Parathyroid adenoma (tissue), 2 donors: ENCODE measurements at regions not wholly inside any gene's neighbourhood (a gene's known extent, or its start where the extent isn't known, plus 50 kb on each side); places are given as distances from the start of the nearest gene placed in this dataset.

Experiments used
- H2AFZ ChIP-seq: fragments of 300-600 bp; sonication (generic); one replicate; pipeline ENCODE4 v1.7.0; 2017; ENCODE audit warnings: antibody characterized with exemption, mild to moderate bottlenecking
- H3K27ac ChIP-seq: fragments of 300-600 bp; sonication (generic); one replicate; pipeline ENCODE4 v1.7.0; 2017
- H3K27me3 ChIP-seq: fragments of 300-600 bp; sonication (generic); one replicate; pipeline ENCODE4 v1.7.0; 2017; ENCODE audit warnings: low read length; ENCODE audit not compliant: control insufficient read depth, insufficient read depth
- H3K36me3 ChIP-seq: fragments of 300-600 bp; sonication (generic); one replicate; pipeline ENCODE4 v1.7.0; 2017; ENCODE audit warnings: low read length; ENCODE audit not compliant: control insufficient read depth, insufficient read depth
- H3K4me1 ChIP-seq: fragments of 300-600 bp; sonication (generic); one replicate; pipeline ENCODE4 v1.7.0; 2017; ENCODE audit warnings: control low read depth
- H3K4me2 ChIP-seq: fragments of 300-600 bp; sonication (generic); one replicate; pipeline ENCODE4 v1.7.0; 2017; ENCODE audit warnings: low read length
- H3K4me3 ChIP-seq: fragments of 300-600 bp; sonication (generic); one replicate; pipeline ENCODE4 v1.7.0; 2017; ENCODE audit warnings: low read depth, low read length
- H3K79me2 ChIP-seq: fragments of 300-600 bp; sonication (generic); one replicate; pipeline ENCODE4 v1.7.0; 2017; ENCODE audit warnings: control low read depth
- H3K9ac ChIP-seq: fragments of 300-600 bp; sonication (generic); one replicate; pipeline ENCODE4 v1.7.0; 2017; ENCODE audit warnings: mild to moderate bottlenecking
- H3K9me3 ChIP-seq: fragments of 300-600 bp; sonication (generic); one replicate; pipeline ENCODE4 v1.7.0; 2017; ENCODE audit warnings: low read length; ENCODE audit not compliant: control insufficient read depth
- TF ChIP-seq, protein P1 (sequence below): fragments of 300-600 bp; sonication (generic); IDR thresholded peaks from one replicate; pipeline ENCODE4 v1.7.0; 2017; ENCODE audit warnings: antibody characterized with exemption, mild to moderate bottlenecking
- donor health status: primary hyperparathyroidism.

GRCh38 chr15:93291380-93291779 is 202.4 kb upstream of the RGMA start:
- Histone ChIP-seq H3K27me3 (no peaks in the 10 kb centered on the region), H3K4me2 (no peak overlapping the region), H3K9ac (no peak overlapping the region), H3K4me3 (no peak overlapping the region), H3K36me3 (no peaks in the 10 kb centered on the region), H3K9me3 (no peaks in the 10 kb centered on the region), H3K79me2 (no peaks in the 10 kb centered on the region), H2AFZ (no peak overlapping the region), H3K4me1 (no peaks in the 10 kb centered on the region), H3K27ac (no peak overlapping the region)
- TF ChIP-seq, protein P1, sequence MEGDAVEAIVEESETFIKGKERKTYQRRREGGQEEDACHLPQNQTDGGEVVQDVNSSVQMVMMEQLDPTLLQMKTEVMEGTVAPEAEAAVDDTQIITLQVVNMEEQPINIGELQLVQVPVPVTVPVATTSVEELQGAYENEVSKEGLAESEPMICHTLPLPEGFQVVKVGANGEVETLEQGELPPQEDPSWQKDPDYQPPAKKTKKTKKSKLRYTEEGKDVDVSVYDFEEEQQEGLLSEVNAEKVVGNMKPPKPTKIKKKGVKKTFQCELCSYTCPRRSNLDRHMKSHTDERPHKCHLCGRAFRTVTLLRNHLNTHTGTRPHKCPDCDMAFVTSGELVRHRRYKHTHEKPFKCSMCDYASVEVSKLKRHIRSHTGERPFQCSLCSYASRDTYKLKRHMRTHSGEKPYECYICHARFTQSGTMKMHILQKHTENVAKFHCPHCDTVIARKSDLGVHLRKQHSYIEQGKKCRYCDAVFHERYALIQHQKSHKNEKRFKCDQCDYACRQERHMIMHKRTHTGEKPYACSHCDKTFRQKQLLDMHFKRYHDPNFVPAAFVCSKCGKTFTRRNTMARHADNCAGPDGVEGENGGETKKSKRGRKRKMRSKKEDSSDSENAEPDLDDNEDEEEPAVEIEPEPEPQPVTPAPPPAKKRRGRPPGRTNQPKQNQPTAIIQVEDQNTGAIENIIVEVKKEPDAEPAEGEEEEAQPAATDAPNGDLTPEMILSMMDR: no peak

DNA sequence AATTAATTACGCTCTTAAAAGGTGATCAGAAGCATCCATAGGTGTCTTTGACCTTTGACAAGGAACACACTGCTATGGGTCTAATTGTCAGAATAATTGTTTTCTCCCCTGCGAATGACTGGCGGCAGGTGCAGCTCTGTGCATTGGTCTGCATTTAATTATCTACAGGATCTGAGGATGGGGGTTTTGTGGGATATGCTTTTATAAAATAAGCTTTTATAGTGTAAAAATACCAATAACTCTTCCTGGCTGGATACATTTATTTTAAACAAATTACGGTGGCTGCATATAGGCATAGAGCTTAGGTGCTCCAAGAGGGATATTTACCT is 201.6 kb upstream of the RGMA start:
- Histone ChIP-seq H2AFZ (no peak overlapping the region), H3K27ac (no peak overlapping the region), H3K27me3 (no peaks in the 10 kb centered on the region), H3K9me3 (no peaks in the 10 kb centered on the region), H3K4me1 (no peaks in the 10 kb centered on the region), H3K9ac (no peak overlapping the region), H3K79me2 (no peaks in the 10 kb centered on the region), H3K36me3 (no peaks in the 10 kb centered on the region), H3K4me2 (no peak overlapping the region), H3K4me3 (no peak overlapping the region)
- TF ChIP-seq, protein P1: no peak

GRCh38 chr15:93289941-93290617 is 201.1 kb upstream of the RGMA start:
- H3K27me3 ChIP-seq: no peaks in the 10 kb centered on the region
- H3K9me3 ChIP-seq: no peaks in the 10 kb centered on the region
- no peak overlapping the region for H3K4me2 ChIP-seq
- H3K27ac ChIP-seq: no peak overlapping the region
- TF ChIP-seq, protein P1: no peak
- no peaks in the 10 kb centered on the region for H3K36me3 ChIP-seq
- no peaks in the 10 kb centered on the region for H3K4me1 ChIP-seq
- no peaks in the 10 kb centered on the region for H3K79me2 ChIP-seq
- no peak overlapping the region for H2AFZ ChIP-seq
- no peak overlapping the region for H3K9ac ChIP-seq
- H3K4me3 ChIP-seq: no peak overlapping the region

- no peaks in the 10 kb centered on the region for H3K36me3 ChIP-seq
- no peaks in the 10 kb centered on the region for H3K79me2 ChIP-seq
- H3K9me3 ChIP-seq: no peaks in the 10 kb centered on the region
- TF ChIP-seq, protein P1: no peak
- no peaks in the 10 kb centered on the region for H3K27me3 ChIP-seq
- H2AFZ ChIP-seq: no peak overlapping the region
- H3K27ac ChIP-seq: no peak overlapping the region
- H3K9ac ChIP-seq: no peak overlapping the region
- no peak overlapping the region for H3K4me3 ChIP-seq
- no peak overlapping the region for H3K4me2 ChIP-seq
- no peaks in the 10 kb centered on the region for H3K4me1 ChIP-seq
Observed at GRCh38 chr15:93288728-93289294, 199.8 kb upstream of the RGMA start.

DNA sequence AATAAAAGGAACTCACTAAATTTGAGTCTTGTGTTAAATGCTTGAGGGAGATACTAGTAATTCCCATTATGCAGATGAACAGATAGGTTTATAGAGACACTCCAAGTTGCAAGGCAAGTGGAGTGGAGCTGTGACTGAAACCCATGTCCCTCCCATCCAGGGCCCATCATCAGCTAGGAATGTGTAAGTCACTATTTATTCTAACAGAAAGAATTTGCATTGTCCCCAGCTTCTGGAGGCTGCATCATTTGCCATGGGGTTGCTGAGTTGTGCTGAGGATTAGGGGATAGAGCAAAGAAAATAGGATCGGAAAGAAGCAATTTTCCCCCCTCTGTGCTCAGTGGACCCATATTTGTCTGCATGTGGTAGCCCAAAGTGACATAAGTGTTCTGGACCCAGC is 197.4 kb upstream of the RGMA start:
- Histone ChIP-seq H3K9me3 (no peaks in the 10 kb centered on the region), H3K27me3 (no peaks in the 10 kb centered on the region), H3K36me3 (no peaks in the 10 kb centered on the region), H3K27ac (no peak overlapping the region), H2AFZ (no peak overlapping the region), H3K4me2 (no peak overlapping the region), H3K9ac (no peak overlapping the region), H3K4me1 (no peaks in the 10 kb centered on the region), H3K79me2 (no peaks in the 10 kb centered on the region), H3K4me3 (no peak overlapping the region)
- TF ChIP-seq, protein P1: no peak
